HCT116 (cell line): ENCODE measurements at regions not wholly inside any gene's neighbourhood (a gene's known extent, or its start where the extent isn't known, plus 50 kb on each side); places are given as distances from the start of the nearest gene placed in this dataset.
A peak's percentile ranks its signal among the peaks of the same experiment; 100 is the strongest.
"Not testable (repeated sequence)": the region's sequence is repeated elsewhere in the genome, so short reads cannot be mapped to it uniquely, and the experiment has no call there.

Source experiments
- EZH2 ChIP-seq: fragments of 200-600 bp; sonication (generic); IDR thresholded peaks from 2 replicates; pipeline ENCODE4 v1.6.1; 2017; ENCODE audit warnings: antibody characterized with exemption, mixed run types
- POLR2A ChIP-seq: IDR thresholded peaks from 2 replicates; pipeline ENCODE4 v1.7.0; 2011; ENCODE audit warnings: borderline replicate concordance; ENCODE audit not compliant: insufficient read depth, insufficient read length; ENCODE audit errors: extremely low read depth
- POLR2AphosphoS5 ChIP-seq: IDR thresholded peaks from 2 replicates; pipeline ENCODE4 v1.6.1; 2011; ENCODE audit warnings: mild to moderate bottlenecking, low read depth, low read length, moderate library complexity
- TCF7L2 ChIP-seq: IDR thresholded peaks from 2 replicates; pipeline ENCODE4 v1.7.0; 2011; ENCODE audit warnings: borderline replicate concordance, inconsistent platforms; ENCODE audit not compliant: insufficient read depth, insufficient read length; ENCODE audit errors: extremely low read depth
- YY1 ChIP-seq: IDR thresholded peaks from 2 replicates; pipeline ENCODE4 v1.6.1; 2011; ENCODE audit warnings: low read length, low read depth, moderate library complexity, mild to moderate bottlenecking; ENCODE audit not compliant: insufficient replicate concordance; ENCODE audit errors: extremely low read depth
- ZBTB33 ChIP-seq: IDR thresholded peaks from 2 replicates; pipeline ENCODE4 v1.6.1; 2011; ENCODE audit warnings: mild to moderate bottlenecking, low read length, moderate library complexity; ENCODE audit not compliant: insufficient replicate concordance; ENCODE audit errors: extremely low read depth
- TF ChIP-seq, protein P1 (sequence below), 3 experiments: fragments of 200-600 bp in 1 of 3; sonication (generic) in 1 of 3; IDR thresholded peaks in 2 of 3; conservative IDR thresholded peaks in 1 of 3; 2 replicates each; pipeline ENCODE4 v1.5.1; 2012 to 2017; ENCODE audit warnings: low read depth in 2 of 3, low read length in 2 of 3, antibody characterized with exemption in 1 of 3, borderline replicate concordance in 1 of 3, control low read depth in 1 of 3, mild to moderate bottlenecking in 1 of 3, mixed read lengths in 1 of 3, mixed run types in 1 of 3, moderate library complexity in 1 of 3; ENCODE audit not compliant: insufficient read depth in 1 of 3

DNA sequence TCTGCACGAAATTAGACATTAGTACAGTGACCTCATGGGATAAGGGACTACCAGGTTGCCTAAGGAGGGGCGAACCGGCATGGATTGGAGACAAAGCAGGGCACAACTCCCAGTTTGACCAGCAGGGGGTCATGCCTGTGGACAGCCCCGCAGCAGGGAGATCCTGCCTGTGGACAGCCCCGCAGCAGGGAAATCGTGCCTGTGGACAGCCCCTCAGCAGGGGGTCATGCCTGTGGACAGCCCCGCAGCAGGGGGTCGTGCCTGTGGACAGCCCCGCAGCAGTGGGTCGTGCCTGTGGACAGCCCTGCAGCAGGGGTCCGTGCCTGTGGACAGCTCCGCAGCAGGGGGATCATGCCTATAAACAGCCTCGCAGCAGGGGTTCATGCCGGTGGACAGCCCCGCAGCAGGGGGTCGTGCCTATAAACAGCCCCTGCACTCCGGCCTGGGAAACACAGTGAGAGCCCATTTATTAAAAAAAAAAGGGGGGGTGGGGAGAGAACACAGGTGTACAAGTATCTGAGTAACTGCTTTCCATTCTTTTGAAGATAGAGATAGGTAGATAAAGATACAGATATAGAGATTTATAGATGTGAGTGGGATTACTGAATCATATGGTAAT, 176.5 kb downstream of the FOXD4L6 start:
- TF ChIP-seq POLR2AphosphoS5, EZH2, YY1, TCF7L2, ZBTB33, POLR2A: not testable (repeated sequence)
- TF ChIP-seq, protein P1, sequence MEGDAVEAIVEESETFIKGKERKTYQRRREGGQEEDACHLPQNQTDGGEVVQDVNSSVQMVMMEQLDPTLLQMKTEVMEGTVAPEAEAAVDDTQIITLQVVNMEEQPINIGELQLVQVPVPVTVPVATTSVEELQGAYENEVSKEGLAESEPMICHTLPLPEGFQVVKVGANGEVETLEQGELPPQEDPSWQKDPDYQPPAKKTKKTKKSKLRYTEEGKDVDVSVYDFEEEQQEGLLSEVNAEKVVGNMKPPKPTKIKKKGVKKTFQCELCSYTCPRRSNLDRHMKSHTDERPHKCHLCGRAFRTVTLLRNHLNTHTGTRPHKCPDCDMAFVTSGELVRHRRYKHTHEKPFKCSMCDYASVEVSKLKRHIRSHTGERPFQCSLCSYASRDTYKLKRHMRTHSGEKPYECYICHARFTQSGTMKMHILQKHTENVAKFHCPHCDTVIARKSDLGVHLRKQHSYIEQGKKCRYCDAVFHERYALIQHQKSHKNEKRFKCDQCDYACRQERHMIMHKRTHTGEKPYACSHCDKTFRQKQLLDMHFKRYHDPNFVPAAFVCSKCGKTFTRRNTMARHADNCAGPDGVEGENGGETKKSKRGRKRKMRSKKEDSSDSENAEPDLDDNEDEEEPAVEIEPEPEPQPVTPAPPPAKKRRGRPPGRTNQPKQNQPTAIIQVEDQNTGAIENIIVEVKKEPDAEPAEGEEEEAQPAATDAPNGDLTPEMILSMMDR (IDR thresholded peaks at IDR 0.05 in 2 of 3, conservative IDR thresholded peaks at IDR 0.05 in 1 of 3; ENCODE audit: borderline replicate concordance in 1 of 3, insufficient read depth in 1 of 3, low read depth in 2 of 3, low read length in 2 of 3), result peak in 2 of 3 experiments; percentile 53 to 55; a peak in 4 of 6 replicates
